NCI-H2171 (cell line): ENCODE measurements at regions not wholly inside any gene's neighbourhood (a gene's known extent, or its start where the extent isn't known, plus 50 kb on each side); places are given as distances from the start of the nearest gene placed in this dataset.
"Not testable (repeated sequence)": the region's sequence is repeated elsewhere in the genome, so short reads cannot be mapped to it uniquely, and the experiment has no call there.

Experiments
- DNase-seq: peaks from one replicate; lab custom pipeline; 2025; lab: John Stamatoyannopoulos, UW

DNA sequence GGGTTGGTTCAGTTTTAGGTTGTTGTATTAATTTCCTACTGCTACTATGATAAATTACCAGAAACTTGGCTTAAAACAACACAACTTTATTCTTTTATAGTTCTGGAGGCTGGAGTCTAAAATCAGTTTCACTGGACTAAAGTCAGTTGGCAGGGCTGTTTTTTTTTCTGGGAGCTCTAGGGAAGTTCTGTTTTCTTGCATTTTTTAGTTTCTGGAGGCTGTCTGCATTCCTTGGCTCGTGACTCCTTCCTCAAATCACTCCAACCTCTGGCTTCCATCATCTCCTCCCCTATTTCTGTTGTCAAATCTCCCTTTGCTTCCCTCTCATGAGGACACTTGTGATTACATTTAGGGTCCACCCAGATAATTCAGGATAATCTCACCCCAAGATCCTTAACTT lies 51.3 kb upstream of the SUB1 start:
- DNase-seq = no peak

GRCh38 chr5:32531885-32532520 lies 53.4 kb upstream of the SUB1 start:
- peak; percentile 30 for DNase-seq

- DNase-seq = not testable (repeated sequence)
These were observed 58.0 kb upstream of the SUB1 start for GRCh38 chr5:32527321-32527720.

GRCh38 chr5:32526810-32527209 lies 58.5 kb upstream of the SUB1 start:
- no peak for DNase-seq

DNA sequence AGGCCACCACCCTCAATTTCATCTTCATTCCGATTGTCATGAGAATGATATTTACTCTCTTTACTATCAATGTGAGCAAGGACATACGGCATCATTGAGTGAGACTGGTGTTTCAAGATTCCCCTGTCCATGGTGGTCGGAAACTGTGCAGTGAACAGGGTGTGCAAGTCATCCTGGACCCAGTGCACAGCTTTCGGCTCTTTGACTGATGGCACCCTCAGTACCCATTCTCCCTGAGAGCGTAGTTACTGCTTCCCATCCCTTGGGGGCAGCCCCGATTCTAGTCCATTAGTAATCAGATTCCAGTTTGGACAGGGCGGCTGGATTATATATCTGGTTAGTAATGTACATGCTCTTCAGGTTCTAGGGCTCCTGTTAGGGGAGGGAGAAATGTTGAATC lies 61.7 kb upstream of the SUB1 start:
- no peak for DNase-seq

DNA sequence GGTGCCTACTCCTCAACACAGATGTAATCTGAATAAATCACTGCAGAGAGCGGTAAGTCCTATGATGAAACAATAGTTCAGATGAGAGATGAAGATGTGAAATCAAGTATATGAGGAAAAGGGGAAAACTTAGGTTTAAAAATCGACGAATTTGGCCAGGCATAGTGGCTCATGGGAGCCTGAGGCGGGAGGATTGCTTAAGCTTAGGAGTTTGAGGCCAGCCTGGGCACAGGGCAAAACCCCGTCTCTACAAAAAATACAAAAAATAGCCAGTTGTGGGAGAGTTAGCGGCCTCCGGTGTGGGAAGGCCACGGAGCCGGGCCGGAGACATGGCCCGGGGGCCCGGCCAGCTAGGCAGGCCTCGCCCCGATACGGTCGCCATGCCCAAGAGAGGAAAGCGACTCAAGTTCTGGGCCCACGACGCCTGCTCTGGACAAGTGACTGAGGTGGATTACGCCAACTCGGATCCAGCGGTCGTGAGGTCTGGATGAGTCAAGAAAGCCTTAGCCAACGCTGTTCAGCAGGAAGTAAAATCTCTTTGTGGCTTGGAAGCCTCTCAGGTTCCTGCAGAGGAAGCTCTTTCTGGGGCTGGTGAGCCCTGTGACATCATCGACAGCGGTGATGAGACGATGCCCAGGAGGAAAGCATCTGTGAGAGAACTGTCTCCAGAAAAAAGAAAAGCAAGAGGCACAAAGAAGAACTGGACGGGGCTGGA lies 62.8 kb upstream of the SUB1 start:
- no peak for DNase-seq

- DNase-seq = no peak
These were observed 63.9 kb upstream of the SUB1 start for GRCh38 chr5:32521481-32521880.

DNA sequence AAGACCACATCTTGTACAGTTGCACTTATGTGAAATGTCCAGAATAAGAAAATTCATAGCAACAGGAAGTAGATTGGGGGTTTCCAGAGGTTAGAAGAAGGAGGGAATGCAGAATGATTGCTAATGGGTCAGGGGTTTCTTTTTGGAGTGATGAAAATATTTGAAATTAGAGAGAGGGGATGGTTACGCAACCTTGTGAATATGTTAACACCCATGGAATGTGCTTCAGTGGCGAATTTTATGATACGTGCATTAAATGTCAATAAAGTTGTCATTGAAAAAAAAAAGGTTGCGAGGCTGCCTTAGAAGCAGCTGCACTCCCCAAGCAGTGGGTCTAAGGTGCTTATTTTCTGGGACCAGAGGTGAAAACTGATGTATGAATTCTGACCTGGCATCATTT lies 64.4 kb upstream of the SUB1 start:
- DNase-seq = no peak

DNA sequence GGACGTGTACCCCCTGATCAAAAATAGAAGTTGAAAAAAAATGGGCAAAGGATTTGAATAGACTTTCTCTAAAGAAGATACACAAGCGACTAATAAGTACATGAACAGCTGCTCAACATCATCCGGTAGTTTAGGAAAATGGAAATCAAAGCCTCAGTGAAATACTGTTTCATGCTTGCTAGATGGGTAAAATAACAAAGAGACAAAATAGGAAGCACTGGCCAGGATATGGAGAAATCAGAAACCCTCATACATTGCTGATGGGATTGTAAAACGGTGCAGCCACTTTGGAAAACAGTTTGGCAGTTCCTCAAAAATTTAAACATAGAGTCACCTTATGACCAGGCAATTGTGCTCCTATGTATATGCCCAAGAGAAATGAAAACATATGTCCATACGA lies 65.0 kb upstream of the SUB1 start:
- no peak for DNase-seq

- no peak for DNase-seq
These were observed 65.8 kb upstream of the SUB1 start for GRCh38 chr5:32519508-32519907.

- no peak for DNase-seq
These were observed 70.3 kb upstream of the ZFR start for GRCh38 chr5:32514806-32515205.

- DNase-seq = no peak
These were observed 68.4 kb upstream of the ZFR start for GRCh38 chr5:32512926-32513325.

DNA sequence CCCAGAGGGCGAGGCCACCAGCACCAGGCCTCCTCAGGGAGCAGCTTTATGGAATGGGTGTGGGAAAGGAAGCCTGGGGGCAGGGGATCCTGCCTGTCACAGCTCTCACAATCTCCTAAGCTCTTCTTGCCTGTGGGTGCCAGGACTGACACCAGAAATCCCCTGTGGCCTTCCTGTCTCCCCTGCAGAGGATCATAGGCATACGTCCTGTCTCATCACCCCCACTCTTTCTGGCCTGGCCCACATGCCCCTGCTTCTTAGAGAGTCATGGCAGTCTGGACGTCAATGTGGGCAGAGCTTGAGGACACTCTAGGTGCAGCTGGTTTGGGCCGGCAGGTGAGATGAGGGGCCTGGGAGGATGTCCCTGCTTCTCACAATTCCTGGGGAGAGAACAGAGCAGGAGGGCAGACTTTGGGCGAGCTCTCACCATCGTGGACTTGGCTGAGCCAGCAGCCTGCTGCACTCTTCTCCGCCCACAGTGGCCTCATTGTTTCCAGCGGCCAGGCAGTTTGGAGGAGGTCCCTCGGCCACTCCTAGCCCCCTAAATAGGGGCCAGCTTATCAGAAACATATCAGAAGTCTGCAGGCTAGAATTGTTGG lies 67.3 kb upstream of the ZFR start:
- no peak for DNase-seq

- no peak for DNase-seq
These were observed 66.3 kb upstream of the ZFR start for GRCh38 chr5:32510860-32511259.

DNA sequence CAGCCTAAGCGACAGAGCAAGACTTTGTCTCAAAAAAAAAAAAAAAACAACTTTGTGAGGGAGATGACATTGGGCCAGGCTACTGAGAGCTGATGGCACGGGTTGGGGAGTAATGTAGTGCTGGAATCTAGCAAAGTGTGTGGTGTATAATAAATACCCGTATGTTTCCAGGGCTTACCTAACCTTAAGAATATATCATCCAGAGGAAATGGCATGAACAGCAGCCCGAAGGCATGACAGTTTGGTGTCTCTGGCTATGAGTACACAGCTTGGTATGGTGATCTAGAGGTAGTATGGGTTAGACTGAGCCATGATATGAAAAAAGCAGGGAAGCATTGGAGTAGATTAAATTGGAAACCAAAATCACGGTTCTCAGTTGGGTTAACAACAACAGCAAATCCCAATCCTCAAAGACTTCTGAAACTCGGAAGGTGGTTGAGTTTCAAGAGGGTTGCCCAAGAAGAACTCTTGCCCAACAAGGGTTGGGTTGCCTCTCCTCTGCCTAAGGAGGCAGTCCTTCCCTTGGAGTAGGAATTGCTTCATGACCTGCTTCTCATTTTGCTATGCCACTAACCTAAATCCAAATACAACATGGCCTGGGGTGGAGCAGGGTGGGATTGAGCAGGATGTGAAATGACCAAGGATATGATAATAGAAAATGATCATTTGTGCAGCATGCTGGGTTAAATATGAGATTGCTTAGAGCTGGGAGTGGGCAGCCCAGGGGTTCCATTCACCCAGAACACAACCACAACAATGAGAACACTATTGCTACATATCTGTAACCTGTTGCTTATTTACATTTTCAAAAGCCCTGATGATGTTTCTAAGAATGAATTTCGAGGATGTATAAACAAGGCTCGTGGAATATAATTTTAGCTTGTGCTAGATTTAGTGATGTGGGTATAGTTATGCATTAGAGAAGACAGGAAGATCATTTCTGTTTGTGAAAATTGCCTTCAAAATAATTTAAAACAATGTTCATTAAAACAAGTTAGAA lies 64.6 kb upstream of the ZFR start:
- DNase-seq = no peak

GRCh38 chr5:32507738-32508434 lies 63.3 kb upstream of the ZFR start:
- DNase-seq = no peak

GRCh38 chr5:32506799-32507198 lies 62.3 kb upstream of the ZFR start:
- DNase-seq = no peak

GRCh38 chr5:32506201-32506661 lies 61.7 kb upstream of the ZFR start:
- no peak for DNase-seq

- DNase-seq = peak; percentile 21
These were observed 61.2 kb upstream of the ZFR start for GRCh38 chr5:32505756-32506155.

DNA sequence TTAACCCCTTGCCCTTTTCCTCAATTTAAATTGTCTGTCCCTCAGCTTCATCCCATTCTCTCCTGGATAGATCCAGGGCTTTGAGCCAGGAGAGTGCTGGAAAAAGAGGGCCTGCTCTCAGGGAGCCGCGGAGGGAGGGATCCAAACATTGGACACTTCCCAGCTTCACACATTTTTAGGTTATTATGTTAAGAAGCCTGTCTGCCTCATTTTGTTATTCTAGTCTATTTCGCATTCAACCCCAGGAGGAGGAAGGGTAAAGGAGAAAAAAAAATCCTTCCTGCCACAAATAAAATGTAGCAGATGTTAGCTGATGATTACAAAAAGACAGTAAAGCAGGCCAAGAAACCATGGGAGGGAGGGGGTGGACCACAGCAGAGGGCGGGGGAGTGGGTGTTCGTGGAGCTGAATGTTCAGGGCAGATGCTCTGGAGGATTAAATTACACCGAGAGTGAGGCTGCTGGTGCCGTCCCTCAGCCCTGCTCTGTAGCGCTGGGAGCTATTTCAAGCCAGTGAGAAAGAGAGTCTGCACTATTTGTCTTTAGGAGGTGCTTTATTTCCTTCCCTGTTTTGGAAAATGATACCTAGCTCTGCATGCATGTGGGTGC lies 60.6 kb upstream of the ZFR start:
- peak; percentile 99 for DNase-seq

DNA sequence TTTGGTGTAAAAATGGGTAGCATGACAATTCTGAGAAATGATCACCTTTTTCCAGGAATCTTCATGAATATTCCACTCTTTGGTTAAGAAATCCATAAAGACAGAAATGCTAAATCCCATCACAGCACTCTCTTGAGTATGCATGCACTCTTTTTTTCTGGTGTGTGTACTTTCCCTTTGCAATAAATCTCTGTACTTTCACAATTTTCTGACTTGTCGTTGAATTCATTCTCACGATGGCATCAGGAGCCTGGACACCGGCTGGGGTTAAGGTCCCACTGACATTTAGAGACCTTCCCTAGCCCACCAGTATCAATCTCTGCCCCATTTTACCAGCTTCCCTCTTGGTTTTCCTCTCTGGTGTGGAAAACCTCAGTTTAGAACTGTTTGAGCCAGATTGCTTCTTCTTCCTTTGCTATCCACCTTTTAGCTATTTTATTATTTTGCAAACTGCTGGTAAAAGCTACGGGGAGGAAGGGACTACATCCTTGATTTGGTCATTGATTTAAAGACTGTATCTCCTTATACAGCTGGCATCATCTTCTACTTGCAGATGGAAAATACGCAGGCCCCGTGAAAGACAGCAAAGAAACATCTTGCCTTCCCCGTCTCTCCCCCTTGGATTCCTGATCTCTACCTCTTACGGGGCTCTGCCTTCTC lies 59.9 kb upstream of the ZFR start:
- no peak for DNase-seq
